Peyer's patch (tissue), 4 donors: ENCODE measurements at regions not wholly inside any gene's neighbourhood (a gene's known extent, or its start where the extent isn't known, plus 50 kb on each side); places are given as distances from the start of the nearest gene placed in this dataset.

Experiments used
- CTCF ChIP-seq, 6 experiments: fragments of 450-650 bp in 4 of 6; fragments of 200-600 bp in 2 of 6; sonication (generic) in 1 of 6; IDR thresholded peaks; one replicate each; pipeline ENCODE4 v1.5.1; 2017 to 2019; ENCODE audit warnings: antibody characterized with exemption in 6 of 6, mild to moderate bottlenecking in 3 of 6, moderate library complexity in 1 of 6
- POLR2A ChIP-seq, 2 donors: fragments of 450-650 bp; IDR thresholded peaks; one replicate each; pipeline ENCODE4 v1.5.1; 2017; ENCODE audit warnings: antibody characterized with exemption in 2 of 2, mild to moderate bottlenecking in 2 of 2, moderate library complexity in 2 of 2

- TF ChIP-seq POLR2A (IDR thresholded peaks at IDR 0.05) (no peak), CTCF (IDR thresholded peaks at IDR 0.05) (no peak)
Observed at GRCh38 chr10:78959924-78960285, 108.9 kb upstream of the ZMIZ1 start.
